ENCODE measurements at regions not wholly inside any gene's neighbourhood (a gene's known extent, or its start where the extent isn't known, plus 50 kb on each side); places are given as distances from the start of the nearest gene placed in this dataset.

DNA sequence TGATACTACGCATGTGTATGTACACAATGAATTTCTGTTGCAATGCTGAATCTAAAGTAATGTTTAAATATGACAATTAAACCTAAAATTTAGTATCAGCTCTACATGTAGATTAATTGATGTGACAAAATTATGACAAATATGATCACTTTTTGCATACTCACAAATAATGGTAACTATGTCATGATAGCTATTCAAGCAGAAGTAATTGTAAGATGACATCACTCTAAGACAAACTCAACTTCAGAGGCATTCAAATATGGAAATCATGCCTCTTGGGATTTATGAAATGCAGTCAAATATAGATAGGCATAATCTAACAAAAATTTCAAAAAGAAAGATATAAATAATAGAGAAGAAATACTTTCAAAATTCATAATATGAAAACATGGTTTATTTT is 571.7 kb upstream of the LRFN5 start:
- no peaks in the 10 kb centered on the region for H3K79me2 ChIP-seq (replicated peaks; ENCODE audit: insufficient read depth, low read length)
- H3K36me3 ChIP-seq (ENCODE audit: insufficient read depth, low read length): no peaks in the 10 kb centered on the region
- no peaks in the 10 kb centered on the region for H3K9me3 ChIP-seq (ENCODE audit: low read length)
- TF ChIP-seq EP300 (conservative IDR thresholded peaks at IDR 0.05; ENCODE audit: poor library complexity, severe bottlenecking) (peak; percentile 24), SMC3 (conservative IDR thresholded peaks at IDR 0.05; ENCODE audit: poor library complexity) (no peak), TAF1 (IDR thresholded peaks at IDR 0.05; ENCODE audit: low read depth) (no peak)
- H3K9me2 ChIP-seq (ENCODE audit: insufficient read depth, low read length): no peaks in the 10 kb centered on the region
- H3K4me3 ChIP-seq (ENCODE audit: low read length): no peak overlapping the region
- H3K27ac ChIP-seq (ENCODE audit: low read length): peak overlapping the region; percentile 40
- no peaks in the 10 kb centered on the region for H3F3A ChIP-seq (ENCODE audit: insufficient read depth, low read length, poor library complexity, severe bottlenecking)
- no peaks in the 10 kb centered on the region for H3K27me3 ChIP-seq (ENCODE audit: insufficient read depth, low read depth, low read length)
- H4K20me1 ChIP-seq (ENCODE audit: insufficient read depth): no peaks in the 10 kb centered on the region
- H3K9ac ChIP-seq (ENCODE audit: low read length): no peak overlapping the region
- H3K4me2 ChIP-seq (ENCODE audit: low read length): no peak overlapping the region
- H2AFZ ChIP-seq (ENCODE audit: low read depth, low read length): no peak overlapping the region

DNA sequence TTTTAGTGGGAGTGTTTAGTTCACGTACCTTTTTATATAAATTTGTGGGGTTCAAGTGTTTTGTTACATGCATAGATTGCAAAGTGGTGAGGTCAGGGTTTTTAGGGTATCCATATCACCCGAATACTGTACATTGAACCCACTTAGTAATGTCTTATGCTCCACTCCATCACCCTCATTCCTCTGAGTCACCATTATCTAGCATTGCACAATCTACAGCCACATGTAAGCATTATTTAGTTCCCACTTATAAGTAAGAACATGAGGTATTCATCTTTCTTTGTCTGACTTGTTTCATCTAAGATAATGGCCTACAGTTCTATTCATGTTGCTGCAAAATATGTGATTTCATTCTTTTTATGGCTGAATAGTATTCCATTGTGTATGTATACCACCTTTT is 583.7 kb upstream of the LRFN5 start:
- Histone ChIP-seq H3K27ac (ENCODE audit: low read length) (no peak overlapping the region), H3K4me2 (ENCODE audit: low read length) (no peak overlapping the region), H3K9me3 (ENCODE audit: low read length) (no peaks in the 10 kb centered on the region), H3K9me2 (ENCODE audit: insufficient read depth, low read length) (no peaks in the 10 kb centered on the region), H3K4me3 (ENCODE audit: low read length) (no peak overlapping the region), H3F3A (ENCODE audit: insufficient read depth, low read length, poor library complexity, severe bottlenecking) (no peaks in the 10 kb centered on the region), H3K79me2 (replicated peaks; ENCODE audit: insufficient read depth, low read length) (no peaks in the 10 kb centered on the region), H3K27me3 (ENCODE audit: insufficient read depth, low read depth, low read length) (no peaks in the 10 kb centered on the region), H4K20me1 (ENCODE audit: insufficient read depth) (no peaks in the 10 kb centered on the region), H3K36me3 (ENCODE audit: insufficient read depth, low read length) (no peaks in the 10 kb centered on the region), H3K9ac (ENCODE audit: low read length) (no peak overlapping the region), H2AFZ (ENCODE audit: low read depth, low read length) (no peak overlapping the region)
- TF ChIP-seq POLR2AphosphoS5 (IDR thresholded peaks at IDR 0.05): no peak
- no peak for TF ChIP-seq RAD21 (conservative IDR thresholded peaks at IDR 0.05)
- TF ChIP-seq SMC3 (conservative IDR thresholded peaks at IDR 0.05; ENCODE audit: poor library complexity): no peak
- TF ChIP-seq, protein P1, sequence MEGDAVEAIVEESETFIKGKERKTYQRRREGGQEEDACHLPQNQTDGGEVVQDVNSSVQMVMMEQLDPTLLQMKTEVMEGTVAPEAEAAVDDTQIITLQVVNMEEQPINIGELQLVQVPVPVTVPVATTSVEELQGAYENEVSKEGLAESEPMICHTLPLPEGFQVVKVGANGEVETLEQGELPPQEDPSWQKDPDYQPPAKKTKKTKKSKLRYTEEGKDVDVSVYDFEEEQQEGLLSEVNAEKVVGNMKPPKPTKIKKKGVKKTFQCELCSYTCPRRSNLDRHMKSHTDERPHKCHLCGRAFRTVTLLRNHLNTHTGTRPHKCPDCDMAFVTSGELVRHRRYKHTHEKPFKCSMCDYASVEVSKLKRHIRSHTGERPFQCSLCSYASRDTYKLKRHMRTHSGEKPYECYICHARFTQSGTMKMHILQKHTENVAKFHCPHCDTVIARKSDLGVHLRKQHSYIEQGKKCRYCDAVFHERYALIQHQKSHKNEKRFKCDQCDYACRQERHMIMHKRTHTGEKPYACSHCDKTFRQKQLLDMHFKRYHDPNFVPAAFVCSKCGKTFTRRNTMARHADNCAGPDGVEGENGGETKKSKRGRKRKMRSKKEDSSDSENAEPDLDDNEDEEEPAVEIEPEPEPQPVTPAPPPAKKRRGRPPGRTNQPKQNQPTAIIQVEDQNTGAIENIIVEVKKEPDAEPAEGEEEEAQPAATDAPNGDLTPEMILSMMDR (IDR thresholded peaks at IDR 0.05; ENCODE audit: poor library complexity, severe bottlenecking): no peak
- TF ChIP-seq, protein P2, sequence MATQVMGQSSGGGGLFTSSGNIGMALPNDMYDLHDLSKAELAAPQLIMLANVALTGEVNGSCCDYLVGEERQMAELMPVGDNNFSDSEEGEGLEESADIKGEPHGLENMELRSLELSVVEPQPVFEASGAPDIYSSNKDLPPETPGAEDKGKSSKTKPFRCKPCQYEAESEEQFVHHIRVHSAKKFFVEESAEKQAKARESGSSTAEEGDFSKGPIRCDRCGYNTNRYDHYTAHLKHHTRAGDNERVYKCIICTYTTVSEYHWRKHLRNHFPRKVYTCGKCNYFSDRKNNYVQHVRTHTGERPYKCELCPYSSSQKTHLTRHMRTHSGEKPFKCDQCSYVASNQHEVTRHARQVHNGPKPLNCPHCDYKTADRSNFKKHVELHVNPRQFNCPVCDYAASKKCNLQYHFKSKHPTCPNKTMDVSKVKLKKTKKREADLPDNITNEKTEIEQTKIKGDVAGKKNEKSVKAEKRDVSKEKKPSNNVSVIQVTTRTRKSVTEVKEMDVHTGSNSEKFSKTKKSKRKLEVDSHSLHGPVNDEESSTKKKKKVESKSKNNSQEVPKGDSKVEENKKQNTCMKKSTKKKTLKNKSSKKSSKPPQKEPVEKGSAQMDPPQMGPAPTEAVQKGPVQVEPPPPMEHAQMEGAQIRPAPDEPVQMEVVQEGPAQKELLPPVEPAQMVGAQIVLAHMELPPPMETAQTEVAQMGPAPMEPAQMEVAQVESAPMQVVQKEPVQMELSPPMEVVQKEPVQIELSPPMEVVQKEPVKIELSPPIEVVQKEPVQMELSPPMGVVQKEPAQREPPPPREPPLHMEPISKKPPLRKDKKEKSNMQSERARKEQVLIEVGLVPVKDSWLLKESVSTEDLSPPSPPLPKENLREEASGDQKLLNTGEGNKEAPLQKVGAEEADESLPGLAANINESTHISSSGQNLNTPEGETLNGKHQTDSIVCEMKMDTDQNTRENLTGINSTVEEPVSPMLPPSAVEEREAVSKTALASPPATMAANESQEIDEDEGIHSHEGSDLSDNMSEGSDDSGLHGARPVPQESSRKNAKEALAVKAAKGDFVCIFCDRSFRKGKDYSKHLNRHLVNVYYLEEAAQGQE (IDR thresholded peaks at IDR 0.05; ENCODE audit: borderline replicate concordance): no peak
- TF ChIP-seq MXI1 (conservative IDR thresholded peaks at IDR 0.05; ENCODE audit: poor library complexity, severe bottlenecking): no peak
- no peak for TF ChIP-seq EZH2 (IDR thresholded peaks at IDR 0.05; ENCODE audit: borderline replicate concordance, insufficient read depth, low read length, poor library complexity, severe bottlenecking)

DNA sequence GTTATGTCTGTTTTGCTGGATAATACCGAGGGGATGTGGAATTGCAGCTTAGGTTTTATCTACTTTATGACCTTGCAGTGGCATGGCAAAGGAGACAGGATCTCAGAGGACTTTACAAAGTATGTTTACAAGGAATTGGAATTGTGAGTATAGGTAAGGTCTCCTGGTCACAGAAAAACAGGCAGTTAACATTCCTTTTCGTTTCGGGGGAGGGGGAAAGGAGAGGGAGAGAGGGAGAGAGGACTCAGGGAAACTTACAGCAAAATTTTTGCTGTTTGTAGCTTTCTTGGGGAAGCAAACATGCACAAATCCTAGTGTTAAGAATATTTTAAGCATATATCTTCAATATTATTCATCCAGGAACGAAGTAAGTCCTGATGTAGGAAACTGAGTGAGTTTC is 590.5 kb upstream of the LRFN5 start:
- H3K9me2 ChIP-seq (ENCODE audit: insufficient read depth, low read length): no peaks in the 10 kb centered on the region
- no peaks in the 10 kb centered on the region for H4K20me1 ChIP-seq (ENCODE audit: insufficient read depth)
- H3K27me3 ChIP-seq (ENCODE audit: insufficient read depth, low read depth, low read length): no peaks in the 10 kb centered on the region
- no peak overlapping the region for H2AFZ ChIP-seq (ENCODE audit: low read depth, low read length)
- H3K36me3 ChIP-seq (ENCODE audit: insufficient read depth, low read length): no peaks in the 10 kb centered on the region
- peaks cover 5% of the 10 kb centered on the region for H3F3A ChIP-seq (ENCODE audit: insufficient read depth, low read length, poor library complexity, severe bottlenecking)
- no peak overlapping the region for H3K4me3 ChIP-seq (ENCODE audit: low read length)
- H3K9me3 ChIP-seq (ENCODE audit: low read length): no peaks in the 10 kb centered on the region
- H3K4me2 ChIP-seq (ENCODE audit: low read length): no peak overlapping the region
- H3K9ac ChIP-seq (ENCODE audit: low read length): no peak overlapping the region
- H3K79me2 ChIP-seq (replicated peaks; ENCODE audit: insufficient read depth, low read length): no peaks in the 10 kb centered on the region
- TF ChIP-seq TAF1 (IDR thresholded peaks at IDR 0.05; ENCODE audit: low read depth) (no peak), RAD21 (conservative IDR thresholded peaks at IDR 0.05) (no peak), EP300 (conservative IDR thresholded peaks at IDR 0.05; ENCODE audit: poor library complexity, severe bottlenecking) (no peak), EZH2 (IDR thresholded peaks at IDR 0.05; ENCODE audit: borderline replicate concordance, insufficient read depth, low read length, poor library complexity, severe bottlenecking) (no peak), POLR2AphosphoS5 (IDR thresholded peaks at IDR 0.05) (no peak), MXI1 (conservative IDR thresholded peaks at IDR 0.05; ENCODE audit: poor library complexity, severe bottlenecking) (no peak), SMC3 (conservative IDR thresholded peaks at IDR 0.05; ENCODE audit: poor library complexity) (no peak)
- TF ChIP-seq, protein P2 (IDR thresholded peaks at IDR 0.05; ENCODE audit: borderline replicate concordance): no peak
- TF ChIP-seq, protein P1 (IDR thresholded peaks at IDR 0.05; ENCODE audit: poor library complexity, severe bottlenecking): no peak
- H3K27ac ChIP-seq (ENCODE audit: low read length): no peak overlapping the region

Data from neural cell (in vitro differentiated cells).